Ishikawa (cell line): ENCODE measurements at regions not wholly inside any gene's neighbourhood (a gene's known extent, or its start where the extent isn't known, plus 50 kb on each side); places are given as distances from the start of the nearest gene placed in this dataset.

ENCODE experiments used
- CEBPB ChIP-seq: IDR thresholded peaks from 2 replicates; pipeline ENCODE4 v1.6.1; 2012
- CREB1 ChIP-seq: IDR thresholded peaks from 2 replicates; pipeline ENCODE4 v1.6.1; 2012; ENCODE audit warnings: low read depth
- EGR1 ChIP-seq: IDR thresholded peaks from 2 replicates; pipeline ENCODE4 v1.6.1; 2012
- EP300 ChIP-seq: IDR thresholded peaks from 2 replicates; pipeline ENCODE4 v1.6.1; 2012; ENCODE audit warnings: borderline replicate concordance
- FOXM1 ChIP-seq: IDR thresholded peaks from 2 replicates; pipeline ENCODE4 v1.6.1; 2012; ENCODE audit warnings: low read depth, borderline replicate concordance
- NFIC ChIP-seq: IDR thresholded peaks from 2 replicates; pipeline ENCODE4 v1.6.1; 2012
- RAD21 ChIP-seq: IDR thresholded peaks from 2 replicates; pipeline ENCODE4 v1.6.1; 2012; ENCODE audit warnings: low read depth
- TAF1 ChIP-seq: IDR thresholded peaks from 2 replicates; pipeline ENCODE4 v1.6.1; 2012; ENCODE audit warnings: low read depth, mild to moderate bottlenecking
- TCF12 ChIP-seq: IDR thresholded peaks from 2 replicates; pipeline ENCODE4 v1.6.1; 2012; ENCODE audit warnings: low read depth
- TEAD4 ChIP-seq: IDR thresholded peaks from 2 replicates; pipeline ENCODE4 v1.6.1; 2012
- YY1 ChIP-seq: IDR thresholded peaks from 2 replicates; pipeline ENCODE4 v1.6.1; 2012; ENCODE audit warnings: low read depth
- ZBTB7A ChIP-seq: IDR thresholded peaks from 2 replicates; pipeline ENCODE4 v1.6.1; 2012; ENCODE audit warnings: low read depth
- TF ChIP-seq, protein P1 (sequence below): IDR thresholded peaks from 2 replicates; pipeline ENCODE4 v1.6.1; 2012
- TF ChIP-seq, protein P2 (sequence below): IDR thresholded peaks from 2 replicates; pipeline ENCODE4 v1.6.1; 2012
- TF ChIP-seq, protein P3 (sequence below): IDR thresholded peaks from 2 replicates; pipeline ENCODE4 v1.6.1; 2012; ENCODE audit warnings: low read depth, mild to moderate bottlenecking

- TF ChIP-seq EP300 = no peak
- no peak for TF ChIP-seq CEBPB
- TF ChIP-seq, protein P1, sequence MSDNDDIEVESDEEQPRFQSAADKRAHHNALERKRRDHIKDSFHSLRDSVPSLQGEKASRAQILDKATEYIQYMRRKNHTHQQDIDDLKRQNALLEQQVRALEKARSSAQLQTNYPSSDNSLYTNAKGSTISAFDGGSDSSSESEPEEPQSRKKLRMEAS = no peak
- TF ChIP-seq TEAD4 = no peak
- no peak for TF ChIP-seq CREB1
- TF ChIP-seq ZBTB7A = no peak
- TF ChIP-seq EGR1 = no peak
- TF ChIP-seq RAD21 = no peak
- TF ChIP-seq, protein P2, sequence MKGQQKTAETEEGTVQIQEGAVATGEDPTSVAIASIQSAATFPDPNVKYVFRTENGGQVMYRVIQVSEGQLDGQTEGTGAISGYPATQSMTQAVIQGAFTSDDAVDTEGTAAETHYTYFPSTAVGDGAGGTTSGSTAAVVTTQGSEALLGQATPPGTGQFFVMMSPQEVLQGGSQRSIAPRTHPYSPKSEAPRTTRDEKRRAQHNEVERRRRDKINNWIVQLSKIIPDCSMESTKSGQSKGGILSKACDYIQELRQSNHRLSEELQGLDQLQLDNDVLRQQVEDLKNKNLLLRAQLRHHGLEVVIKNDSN = no peak
- no peak for TF ChIP-seq TCF12
- no peak for TF ChIP-seq FOXM1
Measured at GRCh38 chr3:115236496-115236895, 89.4 kb upstream of the ZBTB20 start.

DNA sequence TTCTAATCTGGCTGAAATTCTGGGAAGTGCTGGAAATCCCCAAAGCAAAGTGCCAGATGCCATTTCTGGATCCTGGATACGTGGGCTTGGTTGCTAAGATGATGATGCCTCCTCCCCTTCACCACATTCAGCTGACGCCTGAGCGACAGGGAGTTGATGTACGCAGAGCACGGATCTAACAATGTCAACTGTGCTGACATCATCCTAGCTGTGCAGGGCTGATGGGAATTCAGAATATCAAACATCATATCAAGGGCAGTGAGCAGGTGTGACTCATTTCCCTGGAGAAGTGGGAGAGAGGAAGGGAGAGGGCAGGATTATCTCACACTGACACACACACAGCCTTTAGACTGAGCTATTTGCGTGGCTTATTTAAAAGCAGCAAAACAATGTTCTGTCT is 92.6 kb upstream of the ZBTB20 start:
- TF ChIP-seq RAD21 = no peak
- no peak for TF ChIP-seq YY1
- TF ChIP-seq EGR1 = no peak
- TF ChIP-seq TEAD4 = no peak
- TF ChIP-seq, protein P2 = no peak

DNA sequence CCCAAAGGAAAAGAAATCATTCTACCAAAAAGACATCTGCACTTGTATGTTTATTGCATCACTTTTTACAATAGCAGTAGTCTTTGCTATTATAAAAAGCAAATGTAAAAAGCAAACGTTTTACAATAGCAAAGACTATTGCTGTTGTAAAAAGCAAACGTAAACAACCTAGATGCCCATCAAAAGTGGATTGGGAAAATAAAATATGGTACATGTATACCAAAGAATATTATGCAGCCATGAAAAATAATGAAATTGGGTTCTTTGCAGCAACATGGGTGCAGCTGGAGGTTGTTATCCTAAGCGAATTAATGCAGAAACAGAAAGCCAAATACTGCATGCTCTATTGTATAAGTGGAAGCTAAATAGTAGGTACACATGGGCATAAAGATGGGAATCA is 97.3 kb upstream of the ZBTB20 start:
- TF ChIP-seq TEAD4 (no peak), EP300 (no peak), FOXM1 (no peak), RAD21 (no peak), CEBPB (no peak), TAF1 (no peak), YY1 (no peak), TCF12 (no peak), ZBTB7A (no peak), CREB1 (no peak), EGR1 (no peak), NFIC (no peak)
- TF ChIP-seq, protein P2 = no peak
- TF ChIP-seq, protein P3, sequence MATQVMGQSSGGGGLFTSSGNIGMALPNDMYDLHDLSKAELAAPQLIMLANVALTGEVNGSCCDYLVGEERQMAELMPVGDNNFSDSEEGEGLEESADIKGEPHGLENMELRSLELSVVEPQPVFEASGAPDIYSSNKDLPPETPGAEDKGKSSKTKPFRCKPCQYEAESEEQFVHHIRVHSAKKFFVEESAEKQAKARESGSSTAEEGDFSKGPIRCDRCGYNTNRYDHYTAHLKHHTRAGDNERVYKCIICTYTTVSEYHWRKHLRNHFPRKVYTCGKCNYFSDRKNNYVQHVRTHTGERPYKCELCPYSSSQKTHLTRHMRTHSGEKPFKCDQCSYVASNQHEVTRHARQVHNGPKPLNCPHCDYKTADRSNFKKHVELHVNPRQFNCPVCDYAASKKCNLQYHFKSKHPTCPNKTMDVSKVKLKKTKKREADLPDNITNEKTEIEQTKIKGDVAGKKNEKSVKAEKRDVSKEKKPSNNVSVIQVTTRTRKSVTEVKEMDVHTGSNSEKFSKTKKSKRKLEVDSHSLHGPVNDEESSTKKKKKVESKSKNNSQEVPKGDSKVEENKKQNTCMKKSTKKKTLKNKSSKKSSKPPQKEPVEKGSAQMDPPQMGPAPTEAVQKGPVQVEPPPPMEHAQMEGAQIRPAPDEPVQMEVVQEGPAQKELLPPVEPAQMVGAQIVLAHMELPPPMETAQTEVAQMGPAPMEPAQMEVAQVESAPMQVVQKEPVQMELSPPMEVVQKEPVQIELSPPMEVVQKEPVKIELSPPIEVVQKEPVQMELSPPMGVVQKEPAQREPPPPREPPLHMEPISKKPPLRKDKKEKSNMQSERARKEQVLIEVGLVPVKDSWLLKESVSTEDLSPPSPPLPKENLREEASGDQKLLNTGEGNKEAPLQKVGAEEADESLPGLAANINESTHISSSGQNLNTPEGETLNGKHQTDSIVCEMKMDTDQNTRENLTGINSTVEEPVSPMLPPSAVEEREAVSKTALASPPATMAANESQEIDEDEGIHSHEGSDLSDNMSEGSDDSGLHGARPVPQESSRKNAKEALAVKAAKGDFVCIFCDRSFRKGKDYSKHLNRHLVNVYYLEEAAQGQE = no peak
- TF ChIP-seq, protein P1 = no peak

DNA sequence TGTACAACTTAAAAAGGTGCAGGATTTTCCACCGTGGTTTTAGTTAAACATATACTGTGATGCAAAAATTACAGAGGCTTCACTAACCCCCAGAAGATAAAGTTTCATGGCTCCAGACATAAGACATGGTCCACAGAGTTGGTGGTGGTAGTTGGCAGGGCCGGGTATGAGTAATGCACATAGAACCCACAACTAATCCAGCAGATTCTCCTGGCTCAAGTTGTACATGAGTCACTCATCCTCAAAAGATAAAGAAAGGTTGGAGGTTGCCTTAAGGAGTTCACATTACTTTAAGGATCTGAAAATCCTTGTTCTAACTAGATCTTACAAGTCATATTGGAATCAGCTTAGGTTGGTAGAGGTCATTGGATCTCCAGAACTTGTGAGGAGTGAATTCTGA is 98.3 kb upstream of the ZBTB20 start:
- no peak for TF ChIP-seq TCF12
- TF ChIP-seq, protein P2 = no peak
- no peak for TF ChIP-seq CEBPB
- TF ChIP-seq TEAD4 = no peak
- no peak for TF ChIP-seq RAD21
- no peak for TF ChIP-seq NFIC
- TF ChIP-seq ZBTB7A = no peak
- no peak for TF ChIP-seq YY1
- TF ChIP-seq, protein P1 = no peak
- no peak for TF ChIP-seq EP300
- no peak for TF ChIP-seq CREB1
- TF ChIP-seq EGR1 = no peak
- no peak for TF ChIP-seq TAF1
- no peak for TF ChIP-seq FOXM1
- TF ChIP-seq, protein P3 = no peak

- TF ChIP-seq RAD21 = no peak
- TF ChIP-seq, protein P1 = no peak
- TF ChIP-seq, protein P2 = no peak
- TF ChIP-seq TCF12 = no peak
- no peak for TF ChIP-seq TEAD4
- no peak for TF ChIP-seq YY1
- no peak for TF ChIP-seq TAF1
Measured at GRCh38 chr3:115245899-115246298, 98.8 kb upstream of the ZBTB20 start.
